ENCODE measurements at regions not wholly inside any gene's neighbourhood (a gene's known extent, or its start where the extent isn't known, plus 50 kb on each side); places are given as distances from the start of the nearest gene placed in this dataset.

DNA sequence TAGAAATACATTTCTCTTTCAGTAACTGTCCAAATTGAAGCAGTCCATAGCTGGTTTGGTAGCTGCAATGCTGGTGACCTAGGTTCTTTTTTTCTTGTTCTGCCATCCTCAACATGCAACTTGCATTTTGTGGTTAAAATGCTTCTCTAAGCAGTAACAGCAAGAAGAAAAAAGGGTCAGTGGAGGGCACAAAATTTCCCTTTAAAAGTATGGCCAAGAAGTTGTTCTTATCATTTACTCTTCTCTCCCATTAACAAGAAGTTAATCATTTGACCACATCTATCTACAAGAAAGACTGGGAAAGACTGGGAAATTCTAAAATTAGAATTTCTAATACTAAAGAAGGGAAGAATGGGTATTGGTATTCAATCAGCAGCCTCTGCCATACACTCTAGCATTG is 569.9 kb downstream of the CPS1 start:
- Histone ChIP-seq H3K27ac (ENCODE audit: low read depth in 1 of 2, low read length in 2 of 2) (no peak overlapping the region), H3K4me1 (ENCODE audit: control insufficient read depth in 4 of 4, insufficient read depth in 4 of 4, low read length in 3 of 4) (no peaks in the 10 kb centered on the region), H3K4me3 (ENCODE audit: low read depth in 1 of 3, low read length in 3 of 3) (no peak overlapping the region), H3K36me3 (ENCODE audit: control insufficient read depth in 4 of 4, insufficient read depth in 3 of 4, low read depth in 1 of 4, low read length in 3 of 4) (no peaks in the 10 kb centered on the region), H3K9me3 (ENCODE audit: control insufficient read depth in 4 of 4, low read length in 3 of 4) (no peaks in the 10 kb centered on the region), H3K9ac (ENCODE audit: low read depth in 1 of 2, low read length in 2 of 2) (no peak overlapping the region), H3K27me3 (ENCODE audit: control insufficient read depth in 4 of 4, insufficient read depth in 4 of 4, low read length in 3 of 4) (no peaks in the 10 kb centered on the region)
- TF ChIP-seq, protein P1, sequence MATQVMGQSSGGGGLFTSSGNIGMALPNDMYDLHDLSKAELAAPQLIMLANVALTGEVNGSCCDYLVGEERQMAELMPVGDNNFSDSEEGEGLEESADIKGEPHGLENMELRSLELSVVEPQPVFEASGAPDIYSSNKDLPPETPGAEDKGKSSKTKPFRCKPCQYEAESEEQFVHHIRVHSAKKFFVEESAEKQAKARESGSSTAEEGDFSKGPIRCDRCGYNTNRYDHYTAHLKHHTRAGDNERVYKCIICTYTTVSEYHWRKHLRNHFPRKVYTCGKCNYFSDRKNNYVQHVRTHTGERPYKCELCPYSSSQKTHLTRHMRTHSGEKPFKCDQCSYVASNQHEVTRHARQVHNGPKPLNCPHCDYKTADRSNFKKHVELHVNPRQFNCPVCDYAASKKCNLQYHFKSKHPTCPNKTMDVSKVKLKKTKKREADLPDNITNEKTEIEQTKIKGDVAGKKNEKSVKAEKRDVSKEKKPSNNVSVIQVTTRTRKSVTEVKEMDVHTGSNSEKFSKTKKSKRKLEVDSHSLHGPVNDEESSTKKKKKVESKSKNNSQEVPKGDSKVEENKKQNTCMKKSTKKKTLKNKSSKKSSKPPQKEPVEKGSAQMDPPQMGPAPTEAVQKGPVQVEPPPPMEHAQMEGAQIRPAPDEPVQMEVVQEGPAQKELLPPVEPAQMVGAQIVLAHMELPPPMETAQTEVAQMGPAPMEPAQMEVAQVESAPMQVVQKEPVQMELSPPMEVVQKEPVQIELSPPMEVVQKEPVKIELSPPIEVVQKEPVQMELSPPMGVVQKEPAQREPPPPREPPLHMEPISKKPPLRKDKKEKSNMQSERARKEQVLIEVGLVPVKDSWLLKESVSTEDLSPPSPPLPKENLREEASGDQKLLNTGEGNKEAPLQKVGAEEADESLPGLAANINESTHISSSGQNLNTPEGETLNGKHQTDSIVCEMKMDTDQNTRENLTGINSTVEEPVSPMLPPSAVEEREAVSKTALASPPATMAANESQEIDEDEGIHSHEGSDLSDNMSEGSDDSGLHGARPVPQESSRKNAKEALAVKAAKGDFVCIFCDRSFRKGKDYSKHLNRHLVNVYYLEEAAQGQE (IDR thresholded peaks at IDR 0.05): no peak
- no peak for TF ChIP-seq TAF1 (conservative IDR thresholded peaks at IDR 0.05)
- TF ChIP-seq YY1 (IDR thresholded peaks at IDR 0.05): no peak
- TF ChIP-seq NR2F2 (IDR thresholded peaks at IDR 0.05): no peak
- TF ChIP-seq, protein P2, sequence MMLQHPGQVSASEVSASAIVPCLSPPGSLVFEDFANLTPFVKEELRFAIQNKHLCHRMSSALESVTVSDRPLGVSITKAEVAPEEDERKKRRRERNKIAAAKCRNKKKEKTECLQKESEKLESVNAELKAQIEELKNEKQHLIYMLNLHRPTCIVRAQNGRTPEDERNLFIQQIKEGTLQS (IDR thresholded peaks at IDR 0.05): no peak
- no peak for TF ChIP-seq FOXA1 (IDR thresholded peaks at IDR 0.05)
- TF ChIP-seq EGR1 (IDR thresholded peaks at IDR 0.05; ENCODE audit: low read depth in 2 of 2): no peak
- TF ChIP-seq, protein P3, sequence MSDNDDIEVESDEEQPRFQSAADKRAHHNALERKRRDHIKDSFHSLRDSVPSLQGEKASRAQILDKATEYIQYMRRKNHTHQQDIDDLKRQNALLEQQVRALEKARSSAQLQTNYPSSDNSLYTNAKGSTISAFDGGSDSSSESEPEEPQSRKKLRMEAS (IDR thresholded peaks at IDR 0.05): no peak
- no peak for TF ChIP-seq JUND (IDR thresholded peaks at IDR 0.05)
- no peak for TF ChIP-seq RXRA (IDR thresholded peaks at IDR 0.05)
- no peak for TF ChIP-seq FOXA2 (IDR thresholded peaks at IDR 0.05)
- DNase-seq (ENCODE audit: low spot score): no peak

DNA sequence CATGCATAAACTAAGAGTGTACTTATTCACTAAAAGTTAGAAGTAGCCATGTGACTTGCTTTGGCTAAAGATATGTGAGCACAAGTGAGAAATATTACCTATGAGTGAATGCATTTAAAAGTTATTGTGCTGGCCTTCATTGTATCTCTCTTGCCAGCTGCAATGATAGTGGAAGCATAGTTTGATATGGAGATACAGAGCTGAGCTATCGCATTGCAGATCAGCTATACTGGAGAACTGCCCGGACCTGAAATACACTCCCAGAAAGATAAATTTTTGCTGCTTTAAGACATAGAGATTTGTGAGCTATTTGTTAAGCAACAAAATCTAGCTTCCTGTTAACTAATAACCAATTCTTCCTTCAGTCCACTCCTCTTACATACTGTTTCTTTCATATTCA is 571.1 kb downstream of the CPS1 start:
- 91% methylated on average over 2 of the region's 2 CpGs for WGBS
- Histone ChIP-seq H3K36me3 (ENCODE audit: control insufficient read depth in 4 of 4, insufficient read depth in 3 of 4, low read depth in 1 of 4, low read length in 3 of 4) (no peaks in the 10 kb centered on the region), H3K27me3 (ENCODE audit: control insufficient read depth in 4 of 4, insufficient read depth in 4 of 4, low read length in 3 of 4) (no peaks in the 10 kb centered on the region), H3K4me1 (ENCODE audit: control insufficient read depth in 4 of 4, insufficient read depth in 4 of 4, low read length in 3 of 4) (no peaks in the 10 kb centered on the region), H3K9me3 (ENCODE audit: control insufficient read depth in 4 of 4, low read length in 3 of 4) (no peaks in the 10 kb centered on the region), H3K4me3 (ENCODE audit: low read depth in 1 of 3, low read length in 3 of 3) (no peak overlapping the region), H3K9ac (ENCODE audit: low read depth in 1 of 2, low read length in 2 of 2) (no peak overlapping the region), H3K27ac (ENCODE audit: low read depth in 1 of 2, low read length in 2 of 2) (no peak overlapping the region)
- DNase-seq (ENCODE audit: low spot score): no peak
- TF ChIP-seq, protein P4, sequence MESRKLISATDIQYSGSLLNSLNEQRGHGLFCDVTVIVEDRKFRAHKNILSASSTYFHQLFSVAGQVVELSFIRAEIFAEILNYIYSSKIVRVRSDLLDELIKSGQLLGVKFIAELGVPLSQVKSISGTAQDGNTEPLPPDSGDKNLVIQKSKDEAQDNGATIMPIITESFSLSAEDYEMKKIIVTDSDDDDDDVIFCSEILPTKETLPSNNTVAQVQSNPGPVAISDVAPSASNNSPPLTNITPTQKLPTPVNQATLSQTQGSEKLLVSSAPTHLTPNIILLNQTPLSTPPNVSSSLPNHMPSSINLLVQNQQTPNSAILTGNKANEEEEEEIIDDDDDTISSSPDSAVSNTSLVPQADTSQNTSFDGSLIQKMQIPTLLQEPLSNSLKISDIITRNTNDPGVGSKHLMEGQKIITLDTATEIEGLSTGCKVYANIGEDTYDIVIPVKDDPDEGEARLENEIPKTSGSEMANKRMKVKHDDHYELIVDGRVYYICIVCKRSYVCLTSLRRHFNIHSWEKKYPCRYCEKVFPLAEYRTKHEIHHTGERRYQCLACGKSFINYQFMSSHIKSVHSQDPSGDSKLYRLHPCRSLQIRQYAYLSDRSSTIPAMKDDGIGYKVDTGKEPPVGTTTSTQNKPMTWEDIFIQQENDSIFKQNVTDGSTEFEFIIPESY (IDR thresholded peaks at IDR 0.05): no peak
- TF ChIP-seq TAF1 (conservative IDR thresholded peaks at IDR 0.05): no peak
- no peak for TF ChIP-seq EGR1 (IDR thresholded peaks at IDR 0.05; ENCODE audit: low read depth in 2 of 2)
- TF ChIP-seq FOXA2 (IDR thresholded peaks at IDR 0.05): no peak
- no peak for TF ChIP-seq FOXA1 (IDR thresholded peaks at IDR 0.05)
- no peak for TF ChIP-seq JUND (IDR thresholded peaks at IDR 0.05)
- TF ChIP-seq, protein P1 (IDR thresholded peaks at IDR 0.05): no peak

Data from liver (tissue), 7 donors.